ENCODE measurements at regions not wholly inside any gene's neighbourhood (a gene's known extent, or its start where the extent isn't known, plus 50 kb on each side); places are given as distances from the start of the nearest gene placed in this dataset.

DNA sequence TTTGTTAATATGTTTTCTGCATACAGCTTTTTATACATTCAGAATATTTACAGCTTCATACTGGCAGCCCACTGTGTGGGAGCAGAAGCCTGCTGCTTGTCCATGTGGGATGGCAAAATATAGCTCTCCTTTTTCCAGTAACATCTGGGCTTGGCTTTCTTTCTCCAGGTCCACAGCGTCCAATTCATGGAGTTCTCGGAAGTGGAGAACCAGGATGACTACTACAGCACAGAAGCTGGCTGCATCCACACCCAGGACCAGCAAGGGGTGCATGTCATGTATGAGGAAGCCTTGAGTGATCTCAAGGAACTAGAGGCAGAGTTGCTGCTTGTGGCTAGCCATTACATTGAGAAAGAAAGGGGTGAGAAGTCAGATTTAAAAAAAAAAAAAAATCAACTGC lies 143.1 kb downstream of the CD164 start:
- TF ChIP-seq CTCF (IDR thresholded peaks at IDR 0.05; ENCODE audit: insufficient read depth, low read depth, low read length, missing control alignments), result no peak
- H3K4me3 ChIP-seq (ENCODE audit: low read length), result no peak overlapping the region
- no peak for DNase-seq (ENCODE audit: low read depth)

GRCh38 chr6:109238396-109238795 lies 143.1 kb downstream of the CEP57L1 start:
- no peak overlapping the region for H3K4me3 ChIP-seq (ENCODE audit: low read length)
- TF ChIP-seq CTCF (IDR thresholded peaks at IDR 0.05; ENCODE audit: insufficient read depth, low read depth, low read length, missing control alignments), result no peak
- peak; percentile 66 for DNase-seq (ENCODE audit: low read depth)

GRCh38 chr6:109237986-109238329 lies 142.7 kb downstream of the CEP57L1 start:
- TF ChIP-seq CTCF (IDR thresholded peaks at IDR 0.05; ENCODE audit: insufficient read depth, low read depth, low read length, missing control alignments), result no peak
- H3K4me3 ChIP-seq (ENCODE audit: low read length), result no peak overlapping the region
- DNase-seq (ENCODE audit: low read depth), result no peak

- H3K4me3 ChIP-seq (ENCODE audit: low read length), result no peak overlapping the region
- no peak for TF ChIP-seq CTCF (IDR thresholded peaks at IDR 0.05; ENCODE audit: insufficient read depth, low read depth, low read length, missing control alignments)
- peak; percentile 42 for DNase-seq (ENCODE audit: low read depth)
Measured at GRCh38 chr6:109237077-109237985, 142.0 kb downstream of the CEP57L1 start.

DNA sequence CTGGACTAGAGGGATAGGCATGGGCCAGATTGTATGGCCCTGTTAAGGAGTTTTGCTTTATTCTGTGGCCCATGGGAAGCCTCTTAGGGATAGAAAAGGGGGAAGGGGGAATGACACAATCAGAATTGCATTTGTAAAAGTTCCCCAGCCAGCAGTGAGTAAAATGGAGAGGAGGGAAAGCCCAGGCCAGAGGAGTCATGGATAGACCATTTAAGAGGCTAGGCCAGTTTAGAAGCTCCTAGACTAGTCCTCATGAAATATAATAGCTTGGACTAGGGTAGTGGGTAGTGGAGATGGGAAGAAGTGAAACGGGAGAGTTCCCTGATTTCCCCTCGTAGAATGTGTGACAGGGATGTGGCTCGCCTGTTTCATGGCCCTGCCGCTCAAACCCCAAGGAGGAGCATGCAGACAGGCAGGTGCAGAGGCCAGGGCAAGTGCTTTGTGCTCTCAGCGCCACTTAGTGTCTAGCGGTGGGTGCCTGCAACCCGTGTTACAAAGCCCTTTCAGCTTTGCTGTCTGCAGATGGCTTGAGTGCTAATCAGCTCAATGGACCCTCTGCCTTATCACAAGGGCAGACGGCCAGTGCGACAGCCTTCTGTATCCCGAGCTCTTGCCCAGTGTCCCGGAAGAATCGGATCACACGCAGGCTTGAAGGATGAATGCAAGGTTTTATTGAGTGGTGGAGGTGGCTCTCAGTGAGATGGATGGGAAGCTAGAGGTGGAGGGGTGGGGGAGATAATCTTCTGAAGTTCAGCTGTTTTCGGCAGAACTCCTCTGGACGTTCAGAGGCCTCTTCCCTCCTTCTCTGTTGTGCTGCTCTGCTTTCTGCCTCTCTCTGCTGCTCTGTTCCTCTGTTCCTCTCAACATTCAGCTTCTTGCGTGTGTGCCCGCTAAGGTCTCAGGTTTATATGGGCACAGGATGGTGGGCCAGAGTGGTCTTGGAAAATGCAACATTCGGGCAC lies 141.1 kb downstream of the CEP57L1 start:
- DNase-seq (ENCODE audit: low read depth), result no peak
- no peak overlapping the region for H3K4me3 ChIP-seq (ENCODE audit: low read length)
- no peak for TF ChIP-seq CTCF (IDR thresholded peaks at IDR 0.05; ENCODE audit: insufficient read depth, low read depth, low read length, missing control alignments)

DNA sequence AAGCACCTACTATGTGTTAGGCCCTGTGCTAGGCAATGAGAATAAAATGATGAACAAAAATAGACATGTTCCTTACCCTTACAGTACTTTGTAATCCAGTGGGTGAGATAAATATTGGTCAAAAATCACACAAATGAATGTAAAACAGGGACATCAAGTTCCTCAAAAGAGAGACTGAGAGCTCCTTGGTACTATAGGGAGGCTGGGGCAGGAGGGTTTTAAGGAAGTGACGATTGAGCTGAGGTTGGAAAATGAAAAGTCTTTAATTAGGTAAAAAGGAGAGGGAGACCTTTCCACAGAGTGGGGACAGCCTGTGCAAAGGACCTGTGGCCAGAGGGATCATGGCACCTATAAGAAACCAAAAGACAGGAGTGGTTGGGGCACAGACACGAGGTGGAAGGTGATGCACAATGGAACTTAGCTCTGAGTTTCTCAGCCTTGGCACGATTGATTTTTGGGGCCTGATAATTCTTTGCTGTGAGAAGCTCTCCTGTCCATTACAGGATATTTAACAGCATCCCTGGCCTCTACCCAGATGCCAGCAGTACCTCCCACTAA lies 140.3 kb downstream of the CEP57L1 start:
- DNase-seq (ENCODE audit: low read depth), result no peak
- TF ChIP-seq CTCF (IDR thresholded peaks at IDR 0.05; ENCODE audit: insufficient read depth, low read depth, low read length, missing control alignments), result no peak

More for the DNA sequence above, 140.3 kb downstream of the CEP57L1 start:
- H3K4me3 ChIP-seq (ENCODE audit: low read length), result no peak overlapping the region

Measured in epithelial cell of esophagus (primary cell).